Epidermal melanocyte (primary cell): ENCODE measurements at regions not wholly inside any gene's neighbourhood (a gene's known extent, or its start where the extent isn't known, plus 50 kb on each side); places are given as distances from the start of the nearest gene placed in this dataset.

Experiments
- DNase-seq: peaks from one replicate; pipeline ENCODE4 v3.0.0; 2011; ENCODE audit warnings: low spot score; ENCODE audit not compliant: insufficient read length

DNA sequence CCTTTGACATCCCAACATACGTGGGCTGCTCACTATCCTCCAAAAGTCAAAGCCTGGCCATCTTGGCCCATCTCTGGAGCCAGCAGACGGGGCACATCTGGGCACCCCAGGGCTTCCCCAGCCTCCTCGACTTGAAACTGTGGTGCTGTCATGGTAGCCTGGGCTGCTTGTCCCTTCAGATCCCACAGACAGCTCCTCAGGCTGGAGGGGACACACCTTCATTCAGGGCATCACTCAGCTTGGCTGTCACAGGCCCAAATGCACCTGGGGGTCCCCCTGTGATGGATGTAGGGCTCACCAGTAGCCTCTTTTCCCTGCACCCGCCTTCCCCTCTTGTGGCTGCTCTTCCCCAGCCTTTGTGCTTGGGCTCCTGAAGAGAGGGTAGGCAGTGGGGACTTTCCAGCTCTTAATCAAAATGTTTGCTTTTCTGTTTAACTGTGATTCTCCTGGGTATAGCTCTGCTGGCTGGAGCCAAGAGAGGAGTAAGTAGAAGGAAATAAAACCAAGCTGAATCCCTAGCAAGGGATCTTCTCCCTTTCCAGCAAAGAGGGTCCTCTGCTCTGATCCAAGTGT lies 92.3 kb downstream of the GYPC start:
- DNase-seq, result no peak

DNA sequence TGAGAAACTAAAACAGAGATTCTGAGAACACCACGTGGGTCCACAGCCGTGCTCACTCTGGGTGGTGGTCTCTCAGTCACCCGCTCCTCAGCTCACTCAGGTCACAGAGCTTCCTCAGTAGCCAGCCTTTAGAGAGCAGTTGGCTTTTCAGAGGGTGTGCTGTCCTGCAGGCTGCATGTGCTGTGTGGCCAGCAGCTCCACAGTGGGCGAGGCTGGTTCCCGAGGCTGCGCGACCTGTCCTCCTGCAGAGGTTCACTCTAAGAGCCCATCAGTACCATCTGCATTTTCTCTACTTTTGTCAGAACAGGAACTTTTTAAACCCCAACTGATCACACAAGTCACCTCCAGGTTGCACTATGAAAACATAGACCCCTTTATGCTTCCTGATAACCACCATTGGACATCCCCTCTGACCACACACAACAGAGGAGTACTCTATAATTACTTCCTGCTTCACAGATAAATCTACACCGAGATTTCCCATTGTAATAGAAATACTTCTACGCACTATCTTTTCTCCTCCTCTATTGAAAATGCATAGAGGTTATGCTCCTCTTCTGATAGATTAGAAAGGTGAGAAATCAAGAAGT lies 93.1 kb downstream of the GYPC start:
- no peak for DNase-seq

DNA sequence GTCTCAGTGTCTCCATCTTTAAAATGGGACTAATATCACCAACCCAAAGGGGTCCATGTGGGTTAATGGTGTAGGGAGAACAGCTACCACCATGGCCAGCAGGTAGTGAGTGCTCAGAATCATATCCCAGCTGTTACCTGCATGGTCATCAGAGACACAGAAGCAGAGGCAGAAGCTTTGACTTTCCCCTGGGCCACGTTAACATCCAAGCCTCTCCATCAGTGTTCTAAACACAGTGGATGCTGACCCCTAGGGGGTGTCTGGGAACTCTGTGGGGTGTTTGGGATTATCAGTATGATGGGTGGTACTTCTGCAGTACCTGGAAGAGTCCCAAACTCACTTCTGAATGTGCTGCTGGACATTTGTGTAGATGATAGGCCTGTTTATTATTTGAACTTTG lies 93.6 kb downstream of the GYPC start:
- DNase-seq, result no peak

DNA sequence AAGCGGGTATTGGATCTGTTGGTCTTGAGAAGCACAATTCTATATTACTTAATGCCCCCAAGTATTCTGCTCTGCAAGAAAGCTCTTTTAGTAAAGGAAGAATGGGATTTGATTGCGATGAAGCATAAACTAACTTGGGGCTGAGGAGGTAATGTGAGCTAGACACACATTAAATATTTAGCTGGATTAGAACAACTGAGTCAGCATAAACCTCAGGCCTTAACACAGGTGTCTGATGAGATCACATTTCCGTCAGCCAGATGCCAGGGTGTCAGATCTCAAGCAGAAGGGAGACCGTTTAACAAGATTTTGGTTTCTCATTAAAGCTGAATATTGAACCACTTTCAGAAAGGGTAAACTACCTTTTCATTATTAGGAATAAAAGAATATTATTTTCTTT lies 94.5 kb downstream of the GYPC start:
- DNase-seq, result no peak

DNA sequence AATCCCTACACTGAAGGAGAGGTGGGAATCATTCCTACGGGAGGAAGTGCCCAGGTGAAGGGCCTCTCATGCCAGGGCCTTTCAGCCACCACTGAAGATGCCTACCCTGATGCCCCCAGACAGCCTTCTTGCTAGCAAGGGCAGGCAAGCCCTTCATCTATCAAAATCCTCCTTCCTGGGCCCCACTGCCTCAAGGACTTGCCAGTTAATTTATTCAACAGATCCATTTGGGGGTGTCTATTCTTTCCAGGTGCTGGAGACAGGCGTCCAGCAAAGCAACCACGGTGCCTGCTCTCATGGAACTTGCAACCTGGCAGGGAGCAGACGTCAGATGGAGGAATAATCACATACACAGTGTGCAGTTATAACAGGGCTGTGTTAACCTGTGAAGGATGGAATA lies 95.5 kb downstream of the GYPC start:
- no peak for DNase-seq

DNA sequence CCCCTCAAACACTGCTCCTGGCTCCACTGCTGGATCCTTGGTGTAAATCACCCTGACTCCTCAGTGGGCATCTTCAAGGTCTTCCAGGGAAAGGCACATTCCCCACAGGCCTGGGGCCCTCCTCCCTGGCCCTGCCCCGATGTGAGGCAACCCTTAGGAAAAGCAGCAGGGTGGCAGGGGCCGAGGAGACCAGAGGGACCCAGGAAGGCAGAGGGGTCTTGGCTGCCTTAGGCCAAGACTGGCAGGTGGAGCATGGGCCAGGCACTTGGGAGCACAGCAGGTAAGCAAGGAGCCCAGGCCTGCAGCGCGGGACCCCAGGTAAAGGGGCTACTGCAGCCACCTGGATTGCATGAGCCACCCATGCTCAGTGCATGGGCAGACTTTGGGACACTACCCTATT lies 96.9 kb downstream of the GYPC start:
- no peak for DNase-seq

DNA sequence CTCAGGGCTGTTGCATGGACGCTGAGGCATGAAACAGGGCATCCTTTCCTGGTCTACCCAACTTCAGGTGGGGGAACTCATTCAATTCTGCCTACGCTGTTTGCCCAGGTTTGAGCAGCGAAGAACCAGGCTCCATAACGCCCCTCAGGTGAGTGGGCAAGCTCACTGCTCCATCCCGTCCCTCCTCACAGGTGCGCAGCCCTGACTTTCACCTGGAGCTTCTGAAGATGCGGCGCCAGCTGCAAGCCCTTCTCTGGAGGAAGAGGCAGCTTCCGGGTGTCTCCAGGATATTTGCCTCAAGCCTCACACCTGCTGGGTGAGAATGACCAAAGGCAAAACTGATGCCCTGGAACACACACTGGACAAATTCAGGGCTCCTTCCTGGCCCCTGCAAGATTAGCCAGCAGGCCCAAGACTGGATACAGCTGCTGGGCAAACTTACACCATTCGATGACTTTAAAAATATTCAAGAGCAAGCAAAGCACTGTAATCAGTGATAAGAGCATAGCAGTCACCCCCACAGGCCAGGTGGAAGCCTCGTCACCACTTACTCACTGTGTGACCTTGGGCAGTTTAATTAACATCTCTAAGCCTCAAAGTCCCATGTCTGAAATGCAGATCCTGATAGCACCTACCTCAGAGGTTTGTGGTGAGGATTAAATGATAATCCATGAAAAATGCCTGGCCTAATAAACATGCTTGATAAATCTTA lies 97.7 kb downstream of the GYPC start:
- DNase-seq, result no peak

DNA sequence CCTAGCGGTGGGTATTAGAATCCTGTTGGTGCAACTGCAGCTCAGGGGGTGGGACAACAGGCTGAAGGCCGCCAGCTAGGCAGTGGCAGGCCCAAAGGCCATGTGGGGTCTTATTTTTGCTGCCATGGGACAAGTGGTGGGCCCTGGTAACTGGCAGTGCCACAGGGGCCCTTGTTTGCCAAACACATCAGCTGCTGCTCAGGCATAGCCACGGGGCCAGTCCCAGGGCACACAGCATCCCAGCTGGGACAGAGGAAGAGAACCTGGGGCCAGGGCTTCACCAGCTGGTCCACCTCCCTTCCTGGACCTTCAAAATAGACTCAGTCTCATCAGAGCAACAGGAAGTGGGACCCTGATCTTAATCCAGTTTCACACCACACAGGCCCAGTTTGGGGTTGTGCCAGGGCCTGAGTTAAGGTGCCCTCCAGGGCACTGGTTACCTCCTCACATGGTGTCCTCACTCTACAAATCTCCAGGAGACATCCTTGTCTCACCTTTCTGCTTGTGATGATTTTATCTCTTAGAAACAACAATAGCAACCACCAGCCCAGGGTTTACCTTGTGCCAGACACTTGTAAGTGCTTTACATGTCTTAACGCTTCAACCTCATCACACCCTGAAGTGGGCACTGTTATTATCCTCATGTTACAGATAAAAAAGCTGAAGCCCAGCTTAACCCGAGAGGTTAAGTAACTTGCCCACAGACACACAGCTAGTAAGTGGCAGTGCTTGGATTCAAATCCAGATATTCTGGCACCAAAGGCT lies 98.5 kb downstream of the GYPC start:
- DNase-seq, result no peak

DNA sequence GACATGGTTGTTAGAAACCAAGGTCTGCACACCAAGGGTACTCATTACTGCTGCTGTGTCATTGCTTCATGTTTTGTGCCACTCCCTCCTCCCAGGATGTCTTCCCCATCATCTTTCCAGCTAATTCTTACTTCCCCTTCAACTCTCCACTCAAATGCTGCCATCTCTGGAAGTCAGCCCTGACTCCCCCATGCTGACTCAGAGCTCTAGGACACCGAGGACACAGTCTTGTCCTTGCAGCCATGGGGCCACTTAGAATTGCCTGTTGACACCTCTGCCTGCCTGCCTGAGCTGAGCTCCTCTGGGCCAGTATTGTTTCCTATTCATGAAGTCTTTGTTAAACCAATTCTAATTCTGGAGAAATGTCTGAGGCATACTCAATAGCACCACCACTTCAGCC lies 100.2 kb downstream of the GYPC start:
- DNase-seq, result no peak

DNA sequence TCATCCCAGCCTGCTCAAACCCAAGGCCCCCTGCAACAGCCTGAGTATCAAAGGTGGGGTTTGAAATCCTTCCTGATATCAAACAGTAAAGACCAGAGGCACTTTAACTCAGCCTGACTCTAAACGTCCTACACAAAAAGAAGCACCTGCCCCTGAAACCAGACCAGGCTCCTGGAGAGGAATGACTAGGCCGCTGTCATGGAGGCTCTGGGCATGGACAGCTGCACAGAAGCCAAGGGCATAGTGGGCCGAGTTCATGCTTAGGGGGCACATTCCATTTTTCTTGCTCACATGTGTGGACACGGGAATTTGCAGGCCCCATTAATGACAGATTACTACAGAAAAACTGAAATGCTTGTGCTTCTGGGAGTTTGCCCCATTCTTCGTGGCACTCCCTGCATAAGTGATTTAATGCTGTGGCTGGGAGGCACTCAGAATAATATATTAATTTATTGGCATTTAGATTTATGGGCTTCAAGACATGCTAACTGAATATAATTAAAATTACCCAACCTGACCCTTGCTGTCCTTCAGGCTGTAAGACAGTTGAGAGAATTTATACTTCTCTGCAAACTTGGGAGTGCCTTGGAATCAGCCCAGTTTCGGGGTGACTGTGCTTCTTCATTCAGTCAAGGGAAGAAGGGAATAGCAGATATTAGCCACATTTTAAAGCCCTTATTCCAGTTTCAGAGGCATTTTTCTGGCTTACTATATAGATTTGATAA lies 105.5 kb downstream of the GYPC start:
- DNase-seq, result no peak

DNA sequence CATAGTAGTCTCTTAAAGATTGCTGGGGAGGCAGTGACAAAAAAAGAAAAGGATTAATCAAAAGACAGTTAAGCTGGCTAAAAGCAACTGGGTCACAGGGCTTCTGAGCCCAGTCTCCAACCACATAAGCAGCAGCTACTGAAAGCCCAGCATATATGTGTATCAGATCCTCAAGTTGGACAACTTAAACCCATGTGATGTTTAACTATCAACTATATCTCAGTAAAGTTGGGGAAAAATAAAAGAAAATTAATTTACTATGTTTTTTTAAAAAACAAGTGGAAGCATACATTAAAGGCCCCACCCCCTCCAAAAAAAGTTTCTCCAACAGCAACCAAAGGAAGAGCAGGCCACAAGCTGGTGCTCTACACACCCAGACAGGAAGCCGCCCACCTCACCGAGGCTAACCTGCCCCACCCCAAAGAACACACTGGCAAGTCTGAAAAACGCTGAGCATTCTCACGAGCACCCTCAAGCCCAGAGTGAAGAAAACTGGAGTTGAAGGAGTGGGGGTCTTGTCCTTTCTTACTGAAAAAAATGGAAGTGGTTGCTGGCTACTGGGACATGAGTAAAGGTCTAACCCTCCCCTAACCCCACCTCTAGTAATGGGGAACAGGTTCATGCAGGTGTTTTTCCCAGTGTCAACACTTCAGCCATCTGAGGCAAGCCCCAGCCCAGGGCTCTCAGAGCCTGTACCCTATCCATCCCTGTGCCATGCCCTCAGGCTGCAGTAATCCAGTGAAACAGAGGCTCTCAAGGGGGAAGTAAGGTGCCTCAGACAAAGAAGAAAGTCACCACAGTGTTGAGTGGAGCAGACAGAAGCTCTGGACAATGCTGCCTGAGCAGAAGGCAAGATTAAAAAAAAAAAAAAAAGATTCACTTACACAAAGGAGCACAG lies 106.3 kb downstream of the GYPC start:
- no peak for DNase-seq

DNA sequence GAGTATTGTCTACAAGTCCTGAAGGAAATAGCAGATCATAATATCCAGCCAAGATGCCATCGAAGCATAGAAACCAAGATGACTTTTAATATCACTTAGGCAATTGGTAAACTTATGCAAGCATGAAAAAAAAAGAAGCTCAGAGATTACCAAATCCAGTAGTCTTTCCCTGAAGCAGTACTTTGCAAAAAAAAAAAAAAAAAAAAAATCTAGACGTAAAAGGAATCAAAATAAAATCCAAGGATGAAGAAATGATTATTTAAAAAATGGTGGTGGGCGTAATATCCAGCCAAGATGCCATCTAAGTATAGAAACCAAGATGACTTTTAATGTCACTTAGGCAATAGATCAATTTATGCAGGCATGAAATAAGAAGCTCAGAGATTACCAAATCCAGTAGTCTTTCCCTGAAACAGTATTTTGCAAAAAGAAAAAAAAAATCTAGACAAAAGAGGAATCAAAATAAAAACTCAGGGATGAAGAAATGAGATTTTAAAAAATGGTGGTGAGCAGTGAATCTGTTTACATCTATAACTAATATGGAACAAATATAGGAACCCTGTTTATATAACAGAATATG lies 108.8 kb downstream of the GYPC start:
- no peak for DNase-seq

DNA sequence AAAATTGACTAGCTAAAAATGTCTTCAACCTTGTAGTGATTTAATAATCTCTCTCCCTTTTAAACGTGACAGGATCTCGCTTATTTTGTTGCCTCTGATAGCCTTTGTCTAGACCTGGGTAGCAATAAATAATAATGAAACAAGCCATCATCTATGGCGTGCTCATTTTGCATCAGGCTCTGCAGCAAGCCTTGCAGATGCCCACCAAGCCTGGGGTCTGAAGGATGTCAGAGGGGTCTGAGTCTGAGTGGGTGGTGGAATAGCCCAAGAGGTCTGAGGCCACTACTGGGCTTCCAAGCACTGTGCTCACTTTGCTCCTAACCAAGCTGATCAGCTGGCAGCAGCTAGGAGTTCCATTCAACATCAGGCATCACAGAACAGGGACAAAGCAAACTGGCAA lies 109.4 kb downstream of the GYPC start:
- DNase-seq, result no peak

DNA sequence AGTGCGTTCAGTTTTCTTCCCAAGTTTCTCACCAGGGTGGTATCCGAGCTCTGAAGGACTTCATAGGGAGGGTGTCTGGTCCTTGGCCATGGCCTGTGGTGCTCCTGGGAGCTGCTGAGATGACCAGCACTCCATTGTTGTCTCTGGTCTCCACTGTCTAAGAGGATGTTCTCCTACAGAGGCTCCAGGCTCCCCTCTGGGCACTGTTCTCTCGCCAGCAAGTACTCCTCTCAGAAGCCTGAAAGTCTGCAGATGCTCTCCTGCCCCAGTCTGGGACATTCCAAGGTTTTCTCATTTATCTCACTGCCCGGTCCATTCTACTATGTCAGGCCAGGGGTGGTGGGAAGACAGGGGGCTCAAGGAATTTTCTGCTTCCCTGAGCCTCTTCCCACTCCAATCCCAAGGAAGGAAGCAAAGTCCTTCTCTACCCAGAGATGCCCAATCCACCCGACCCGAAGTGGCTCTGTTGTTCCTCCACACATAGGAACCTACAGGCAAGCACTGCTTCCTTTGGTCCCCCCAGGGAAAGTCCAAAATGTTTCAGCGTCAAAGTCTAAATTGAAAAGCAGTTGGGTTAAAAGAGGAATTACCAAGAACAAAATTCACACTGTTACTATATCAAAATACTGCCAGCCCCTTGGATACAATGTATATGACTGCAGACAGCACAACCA lies 110.5 kb downstream of the GYPC start:
- no peak for DNase-seq

DNA sequence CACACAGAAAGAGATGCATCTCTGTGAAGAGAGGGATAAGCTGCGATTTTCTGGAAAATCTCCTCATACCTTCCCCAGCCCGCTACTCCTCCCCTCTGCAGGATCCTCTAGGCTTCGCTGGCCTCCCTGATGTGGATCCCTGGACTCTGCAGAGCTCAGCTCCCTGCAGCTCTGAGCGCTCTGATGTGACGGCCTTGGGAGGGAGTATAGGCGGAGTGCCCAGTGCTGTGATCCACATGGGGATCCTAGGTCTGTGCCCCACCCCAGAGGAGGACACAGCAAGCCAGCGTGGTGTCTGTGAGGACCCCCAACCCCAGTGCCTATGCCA lies 111.0 kb downstream of the GYPC start:
- no peak for DNase-seq

DNA sequence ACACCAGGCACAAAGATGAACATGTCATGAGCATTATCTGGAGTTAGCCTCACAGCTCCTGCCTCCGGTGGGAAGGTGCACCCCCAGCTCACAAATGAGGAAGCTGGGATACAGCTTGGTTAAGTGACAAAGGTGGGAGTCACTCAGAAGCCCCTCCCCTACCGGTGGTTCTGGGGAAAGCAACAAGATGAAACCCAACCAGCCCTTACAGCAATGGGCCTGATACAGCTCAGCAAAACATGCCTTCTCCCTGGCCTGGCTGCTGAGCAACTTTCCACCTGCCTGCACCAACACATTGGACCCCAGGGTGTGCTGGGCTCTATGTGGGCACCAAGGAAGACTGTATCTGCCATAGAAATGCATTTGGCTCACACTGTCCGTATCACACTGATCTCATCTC lies 113.2 kb downstream of the GYPC start:
- no peak for DNase-seq

DNA sequence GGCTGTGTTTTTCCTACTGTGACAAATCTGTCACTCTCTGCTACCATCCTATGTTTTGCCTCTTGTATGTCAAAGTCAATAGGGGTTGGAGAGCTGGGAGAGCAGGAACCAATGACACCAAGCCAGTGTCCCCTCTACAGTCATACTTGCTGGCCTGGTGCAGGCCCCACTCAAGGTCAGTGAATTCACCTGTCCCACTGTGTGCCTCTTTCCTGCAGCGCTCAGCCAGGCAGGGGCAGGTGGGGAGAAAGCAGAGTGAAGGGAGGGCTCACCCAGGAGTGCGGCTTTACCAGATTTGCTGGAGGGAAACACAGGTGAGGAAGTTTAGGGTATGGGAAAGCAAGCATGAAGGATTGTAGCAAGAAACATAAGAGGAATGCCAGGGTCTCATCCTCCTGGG lies 114.5 kb downstream of the GYPC start:
- DNase-seq, result no peak

DNA sequence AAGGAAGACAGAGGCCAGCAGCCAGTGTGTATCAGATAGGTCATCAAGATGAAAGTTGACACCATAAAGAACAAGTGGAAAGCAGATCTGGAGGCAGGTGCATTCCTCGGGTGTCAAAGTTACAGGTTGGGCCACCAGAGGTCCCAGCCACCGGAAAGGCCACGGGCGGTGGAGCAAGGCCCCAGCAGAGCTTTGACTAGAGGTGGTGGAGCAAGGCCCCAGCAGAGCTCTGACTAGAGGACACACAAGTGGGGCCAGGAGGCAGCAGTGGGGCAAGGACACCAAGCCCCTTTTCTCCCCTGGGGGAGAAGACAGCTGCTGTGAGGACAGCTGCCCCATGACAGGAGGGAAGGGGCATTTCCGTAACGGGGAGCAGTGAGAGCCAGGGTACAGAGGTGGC lies 115.1 kb downstream of the GYPC start:
- no peak for DNase-seq

DNA sequence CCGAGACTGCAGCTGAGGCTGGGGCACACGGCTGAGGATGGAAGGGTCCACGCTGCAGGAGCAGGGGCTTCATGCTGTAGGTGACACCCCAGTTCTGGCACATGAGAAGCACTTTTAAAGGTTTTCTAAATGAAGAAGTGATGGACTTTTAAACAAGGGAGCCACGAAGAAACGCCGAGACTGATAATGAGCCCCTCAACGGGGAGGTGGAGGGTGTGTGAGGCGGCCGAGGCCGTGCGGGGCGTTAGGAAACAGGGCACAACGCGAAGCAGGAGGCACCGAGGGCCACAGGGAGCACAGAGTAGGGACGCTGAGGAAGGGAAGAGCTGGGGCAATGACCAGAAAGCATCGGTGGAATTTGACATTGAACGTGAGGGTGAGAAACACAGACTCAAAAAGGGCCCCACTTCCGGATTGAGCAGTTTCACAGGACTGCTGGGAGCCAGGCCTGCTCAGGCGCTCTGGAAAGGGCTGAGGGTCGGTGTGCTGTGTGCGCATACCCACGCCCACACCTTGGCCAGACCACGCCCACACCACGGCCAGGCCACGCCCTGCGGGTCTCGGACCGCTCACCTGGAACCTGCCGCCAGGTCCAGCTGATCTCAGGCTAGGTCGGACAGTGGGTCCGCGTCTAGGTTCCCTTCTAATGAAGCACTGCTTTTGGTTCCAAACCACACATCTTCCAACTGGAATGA lies 115.7 kb downstream of the GYPC start:
- no peak for DNase-seq
